ENCODE measurements at regions not wholly inside any gene's neighbourhood (a gene's known extent, or its start where the extent isn't known, plus 50 kb on each side); places are given as distances from the start of the nearest gene placed in this dataset.

DNA sequence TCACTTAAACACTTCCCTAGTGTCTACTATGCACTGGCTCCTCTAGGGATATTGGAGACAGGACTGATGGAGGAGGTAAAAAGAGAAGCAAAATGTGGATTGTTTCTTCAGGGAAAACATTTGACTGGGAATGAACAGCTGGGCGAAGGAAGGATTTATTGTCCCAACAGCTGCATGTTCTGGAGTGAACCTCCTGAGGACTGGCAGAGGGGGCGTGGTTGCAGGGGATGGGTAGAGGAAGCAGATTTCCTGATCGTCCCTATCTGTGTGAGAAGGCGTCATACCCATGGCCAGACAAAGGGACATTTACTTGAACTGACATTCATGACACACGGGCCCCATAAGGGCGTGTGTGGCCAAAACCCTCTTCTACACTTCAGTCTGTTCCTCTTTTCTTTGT, 321.5 kb downstream of the MAP2K4 start:
- TF ChIP-seq NFRKB (IDR thresholded peaks at IDR 0.05) (no peak), ARNT (IDR thresholded peaks at IDR 0.05) (no peak), SUZ12 (IDR thresholded peaks at IDR 0.05) (no peak)
